HG03460 (cell line): ENCODE measurements at regions not wholly inside any gene's neighbourhood (a gene's known extent, or its start where the extent isn't known, plus 50 kb on each side); places are given as distances from the start of the nearest gene placed in this dataset.

Source experiments
- ATAC-seq: cut with Tn5 transposase; IDR thresholded peaks from one replicate; pipeline ENCODE4 v1.9.1; 2021; ENCODE audit not compliant: unreplicated experiment

DNA sequence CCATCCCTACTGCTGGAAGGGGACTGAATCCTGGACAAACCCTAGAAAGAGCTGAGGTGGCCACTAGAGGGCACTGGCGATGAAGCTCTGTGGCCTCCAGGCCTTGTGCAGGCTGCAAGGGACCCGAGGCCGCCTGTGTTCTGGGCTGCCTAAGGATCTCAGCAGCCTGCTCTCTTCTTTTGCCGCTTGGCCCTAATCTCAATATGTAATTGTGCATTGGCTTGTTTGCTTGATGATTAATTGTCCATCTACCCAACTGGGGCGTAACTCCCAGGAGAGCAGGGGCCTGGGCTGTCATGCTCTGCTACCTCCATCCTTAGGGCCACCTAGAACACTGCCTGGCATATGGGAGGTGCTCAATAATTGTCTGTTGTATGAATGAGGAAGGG, 73.8 kb downstream of the SYNE3 start:
- ATAC-seq, result peak; percentile 86

DNA sequence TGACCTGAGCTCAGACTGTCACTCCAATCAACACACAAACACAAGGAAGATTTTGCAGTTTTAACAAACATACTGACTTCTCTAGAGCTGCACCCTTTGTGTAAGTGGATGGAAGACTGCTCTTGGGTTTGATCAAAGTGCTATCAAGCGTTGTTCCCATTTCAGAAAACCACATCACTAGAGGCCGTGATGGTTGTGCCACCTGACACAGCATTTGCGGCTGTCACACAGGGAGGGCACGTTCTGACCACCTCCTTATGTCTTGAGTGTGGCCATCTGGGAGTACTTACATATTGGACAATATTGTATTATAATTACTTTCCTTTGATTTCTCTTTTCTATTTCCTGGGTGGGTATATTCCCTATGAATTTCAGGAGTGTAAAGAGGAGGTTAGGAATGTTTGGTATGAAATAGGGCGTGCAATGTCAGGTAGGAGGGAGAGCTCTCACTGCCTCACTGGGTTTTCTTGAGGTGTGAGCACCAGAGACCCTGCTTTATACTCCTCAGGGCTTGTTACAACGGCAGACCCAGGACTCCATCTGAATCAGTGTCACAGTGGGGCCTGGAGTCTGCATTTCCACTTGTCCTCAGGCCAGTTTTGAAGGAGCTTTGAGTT, 74.3 kb downstream of the SYNE3 start:
- ATAC-seq, result no peak

DNA sequence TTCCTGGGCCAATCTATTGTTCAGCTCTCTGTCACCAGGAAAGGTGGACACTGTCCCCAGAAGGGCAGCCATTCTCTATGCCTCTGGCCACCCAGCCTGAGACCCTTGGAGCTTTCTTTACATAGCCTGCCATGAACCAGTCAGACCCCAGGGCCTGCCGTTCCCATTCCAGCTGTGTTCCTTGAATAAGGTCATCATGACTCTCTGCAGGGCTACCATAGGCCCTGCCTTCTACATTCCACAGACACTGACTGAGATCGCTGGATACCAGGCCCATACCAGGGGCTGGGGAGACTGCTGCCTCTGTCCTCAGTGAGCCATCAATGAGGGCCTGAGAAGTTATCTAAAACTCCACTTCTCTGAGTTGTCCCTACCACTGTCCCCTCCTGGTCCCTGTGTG, 75.5 kb downstream of the SYNE3 start:
- no peak for ATAC-seq

DNA sequence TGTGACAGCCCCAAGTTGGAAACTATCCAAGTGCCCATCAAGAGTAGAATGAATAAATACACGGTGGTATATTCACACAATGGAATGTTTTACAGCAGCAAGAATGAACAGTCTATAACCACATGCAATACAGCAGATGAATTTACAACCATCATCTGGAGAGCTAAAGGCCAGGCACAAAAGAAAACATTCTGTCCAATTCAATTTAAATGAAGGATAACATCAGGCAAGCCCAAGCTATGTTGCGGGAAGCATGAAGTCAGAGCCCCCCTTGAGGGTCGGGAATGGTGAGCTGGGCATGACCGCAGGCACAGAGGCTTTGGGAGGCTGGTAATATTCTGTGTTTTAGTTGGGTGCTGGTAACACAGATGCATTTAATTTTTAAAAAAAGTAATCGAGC, 76.0 kb downstream of the SYNE3 start:
- ATAC-seq, result no peak

DNA sequence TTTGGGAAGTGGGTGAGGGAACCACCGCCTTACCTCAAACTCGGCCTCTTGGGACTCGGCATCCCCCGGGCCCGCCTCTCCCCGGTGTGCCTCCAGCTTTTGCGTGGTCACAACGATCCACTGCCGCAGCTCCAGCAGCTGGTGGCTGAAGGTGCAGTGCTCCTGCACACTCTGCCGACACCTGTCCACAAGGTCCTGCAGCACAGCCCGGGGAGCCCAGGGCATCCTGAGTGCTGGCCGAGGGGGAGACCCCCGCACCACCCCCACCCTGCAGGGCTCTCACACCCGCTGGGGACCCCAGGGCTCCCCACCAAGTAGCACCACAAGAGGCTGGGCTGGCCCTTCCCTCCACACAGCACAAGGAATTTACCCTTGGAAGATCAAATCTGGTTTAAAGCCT, 76.6 kb downstream of the SYNE3 start:
- no peak for ATAC-seq

DNA sequence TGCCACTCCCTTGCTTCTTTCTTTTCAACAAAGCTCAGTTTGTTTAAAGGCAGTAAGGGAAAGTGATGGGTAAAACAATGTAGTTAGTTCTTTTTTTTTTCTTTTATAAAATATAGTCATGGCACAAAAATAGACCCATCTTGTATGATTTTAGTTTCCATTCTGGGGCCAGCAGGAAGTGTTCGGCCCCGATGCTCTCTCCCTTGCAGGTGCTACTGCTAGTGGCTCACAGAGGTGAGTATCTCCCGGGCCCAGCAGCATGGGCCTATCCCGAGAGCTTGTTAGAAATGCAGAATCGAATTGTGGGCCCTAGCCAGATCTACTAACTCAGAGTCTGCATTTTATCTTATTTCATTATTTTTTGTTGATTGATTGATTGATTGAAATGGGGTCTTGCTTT, 78.7 kb downstream of the SYNE3 start:
- no peak for ATAC-seq

DNA sequence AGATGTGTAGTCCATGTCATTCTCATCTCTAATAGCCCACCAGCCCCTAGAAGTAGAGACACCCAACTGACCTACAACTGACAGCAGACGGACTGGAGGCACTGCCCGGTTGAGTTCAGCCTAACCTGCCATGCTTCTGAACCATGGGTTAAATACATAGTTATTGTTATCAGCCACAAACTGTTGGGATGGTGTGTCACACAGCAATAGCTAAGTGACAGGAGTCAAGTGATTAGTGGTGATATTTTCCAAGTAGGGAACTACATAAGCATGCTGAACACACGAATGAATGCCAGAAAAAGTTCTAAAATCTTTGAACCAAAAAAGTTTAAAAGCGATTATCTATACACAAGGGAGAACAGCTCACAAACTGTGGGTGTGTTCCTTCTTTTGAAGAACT, 80.1 kb downstream of the SYNE3 start:
- no peak for ATAC-seq

DNA sequence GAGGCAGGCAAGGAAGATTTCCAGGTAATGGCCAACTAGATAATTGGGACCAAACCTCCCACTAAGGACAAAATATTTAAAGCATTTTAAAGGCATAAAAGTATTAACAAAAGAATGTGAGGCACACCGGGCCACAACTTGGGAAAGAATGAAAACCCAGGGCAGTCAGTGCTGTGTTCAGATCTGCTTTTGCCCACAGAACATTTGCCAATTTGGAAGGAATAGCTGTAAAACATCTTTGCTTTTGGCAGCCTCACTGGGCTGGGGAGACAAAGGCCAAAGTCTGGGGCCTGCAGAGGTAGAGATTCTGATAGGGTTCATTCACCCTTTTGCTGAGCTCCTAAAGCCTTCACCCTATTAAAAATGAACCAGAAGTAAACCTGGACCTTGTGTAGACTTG, 82.3 kb downstream of the SYNE3 start:
- no peak for ATAC-seq

DNA sequence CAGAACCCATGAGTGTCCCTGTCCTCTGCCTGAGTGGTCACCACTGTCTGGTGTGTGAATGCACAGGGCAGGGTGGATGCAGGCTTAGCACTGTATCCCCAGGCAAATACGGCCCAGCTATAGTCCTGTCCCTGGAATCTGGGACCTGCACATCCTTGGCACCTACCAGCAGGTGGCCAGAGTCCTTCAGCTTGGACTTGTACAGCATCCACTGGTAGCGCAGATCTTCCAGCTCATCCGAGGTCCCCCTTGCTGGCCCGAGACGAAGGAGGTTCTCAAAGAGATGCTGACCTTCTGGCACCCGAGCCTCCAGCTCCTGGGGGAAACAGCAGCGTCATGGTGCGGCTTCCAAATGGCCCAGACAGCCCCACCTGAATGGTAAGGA, 83.4 kb downstream of the SYNE3 start:
- ATAC-seq, result no peak

DNA sequence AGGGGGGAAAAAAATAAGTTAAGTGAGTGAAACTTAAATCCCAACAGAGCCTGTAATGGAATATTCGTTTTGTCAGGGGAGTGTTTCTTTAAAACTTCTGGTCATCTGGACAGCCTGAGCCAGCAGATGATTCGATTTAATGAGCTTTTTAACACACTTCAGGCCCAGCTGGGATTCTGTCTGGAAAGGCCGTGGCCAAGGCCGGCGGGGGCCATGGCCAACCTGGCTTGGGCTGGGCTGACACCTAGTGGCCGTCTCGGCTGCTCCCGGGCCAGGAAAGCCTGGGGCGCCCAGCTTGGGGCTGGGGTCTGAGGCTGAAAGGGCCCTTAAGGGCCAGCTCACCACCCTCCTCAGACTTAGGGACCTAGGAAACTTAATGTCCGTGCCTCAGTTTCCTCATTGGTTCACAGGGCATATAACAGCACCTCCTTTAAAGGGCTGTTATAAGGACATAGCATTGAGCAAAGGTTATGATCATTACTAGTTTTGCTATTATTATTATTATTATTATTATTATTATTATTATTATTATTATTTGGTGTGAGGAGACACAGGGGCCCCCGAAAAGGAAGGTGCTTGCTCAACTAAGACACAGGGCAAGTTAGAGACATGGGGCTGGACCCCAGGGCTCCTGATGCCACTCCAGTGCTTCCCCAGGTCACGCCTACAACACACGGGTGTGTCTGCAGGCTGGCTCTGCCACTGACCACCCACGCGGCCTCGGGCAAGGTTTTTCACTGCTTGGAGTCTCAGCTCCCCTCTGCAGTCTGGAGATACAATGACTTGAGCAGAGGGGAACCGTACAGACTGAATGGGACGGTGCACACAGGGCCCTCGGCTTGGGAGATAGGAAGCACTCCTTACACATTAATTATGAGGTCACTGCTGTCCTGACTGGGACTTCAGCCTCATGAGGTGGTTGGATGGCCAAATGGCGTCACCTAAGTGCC, 84.0 kb downstream of the SYNE3 start:
- ATAC-seq, result no peak

DNA sequence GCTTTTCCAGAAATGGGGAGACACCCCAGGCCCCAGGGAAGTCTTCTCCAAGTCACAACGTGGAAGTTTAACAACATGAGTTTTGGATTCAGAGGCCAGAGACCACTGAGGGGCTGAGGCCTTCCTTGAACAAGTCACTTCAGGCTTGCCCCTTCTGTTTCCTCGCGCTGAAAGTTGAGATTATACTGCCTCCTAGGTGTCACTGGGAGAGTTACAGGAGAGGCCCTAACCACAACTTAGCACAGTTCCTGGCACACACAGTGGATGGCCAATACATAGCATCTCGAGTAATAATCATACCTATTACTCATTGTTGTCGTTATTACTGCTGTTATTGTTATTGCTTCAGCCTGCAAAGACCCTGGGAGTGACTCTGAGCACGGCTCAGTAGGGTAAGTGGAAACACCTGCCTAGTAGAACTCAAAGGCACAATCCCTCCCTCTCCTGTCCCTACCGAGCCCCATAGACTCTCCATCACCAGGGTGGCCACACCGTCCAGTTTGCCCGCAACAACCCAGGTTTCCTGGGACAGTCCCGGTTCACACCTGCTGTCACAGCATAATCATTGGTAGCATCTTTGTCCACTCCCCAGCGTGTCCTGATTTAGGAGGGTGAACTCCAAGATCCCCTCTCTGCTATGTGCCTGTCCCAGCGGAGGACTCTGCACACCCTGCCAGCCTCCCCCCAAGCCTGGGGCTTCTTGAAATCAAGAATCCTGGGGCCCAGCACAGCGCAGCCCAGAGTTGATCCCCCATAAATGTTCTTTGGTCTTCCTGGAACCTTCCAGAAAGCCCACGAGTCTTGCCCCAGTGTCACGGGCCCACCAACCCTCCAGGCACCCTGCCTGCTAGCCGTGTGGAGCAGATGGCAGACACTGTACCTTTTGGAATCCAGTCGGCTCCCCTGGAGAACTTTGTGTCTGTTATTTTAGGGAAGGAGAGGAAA, 85.0 kb downstream of the SYNE3 start:
- no peak for ATAC-seq

DNA sequence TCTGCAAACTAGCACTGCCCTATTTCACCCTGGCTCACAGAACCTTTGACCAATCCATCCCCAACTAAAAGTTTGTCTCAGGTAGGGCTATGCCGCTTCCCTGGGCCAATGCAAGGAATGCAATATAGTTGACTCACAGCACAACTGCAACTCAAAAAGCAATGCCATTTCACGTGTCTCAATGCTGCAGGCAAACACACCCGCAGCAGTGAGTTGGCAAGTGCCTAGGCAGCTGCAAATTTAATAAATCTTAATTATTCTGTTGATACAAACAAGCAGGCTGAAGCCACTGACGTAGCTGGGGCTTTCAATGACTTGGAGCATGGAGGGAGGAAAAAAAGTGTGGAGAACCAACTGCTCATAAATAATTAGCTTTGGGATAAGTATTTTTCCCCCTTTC, 87.9 kb downstream of the SYNE3 start:
- no peak for ATAC-seq

DNA sequence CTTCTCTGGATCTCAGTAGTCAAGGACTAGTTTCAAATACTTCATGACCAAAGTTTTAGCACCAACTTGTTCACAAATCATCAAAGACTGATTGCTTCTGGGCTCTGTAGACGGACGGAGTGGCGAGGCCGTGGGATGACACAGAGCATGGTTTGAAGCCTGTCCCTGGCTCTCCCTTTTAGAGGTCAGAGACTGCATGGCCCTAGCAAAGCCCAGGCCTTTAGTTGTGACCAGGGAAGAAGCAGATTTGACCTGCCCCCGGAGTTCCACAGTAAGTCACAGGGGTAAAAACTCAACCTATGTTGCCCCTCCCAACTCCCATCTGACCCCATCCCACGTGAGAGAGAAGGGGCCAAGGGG, 90.4 kb downstream of the SYNE3 start:
- ATAC-seq, result no peak

DNA sequence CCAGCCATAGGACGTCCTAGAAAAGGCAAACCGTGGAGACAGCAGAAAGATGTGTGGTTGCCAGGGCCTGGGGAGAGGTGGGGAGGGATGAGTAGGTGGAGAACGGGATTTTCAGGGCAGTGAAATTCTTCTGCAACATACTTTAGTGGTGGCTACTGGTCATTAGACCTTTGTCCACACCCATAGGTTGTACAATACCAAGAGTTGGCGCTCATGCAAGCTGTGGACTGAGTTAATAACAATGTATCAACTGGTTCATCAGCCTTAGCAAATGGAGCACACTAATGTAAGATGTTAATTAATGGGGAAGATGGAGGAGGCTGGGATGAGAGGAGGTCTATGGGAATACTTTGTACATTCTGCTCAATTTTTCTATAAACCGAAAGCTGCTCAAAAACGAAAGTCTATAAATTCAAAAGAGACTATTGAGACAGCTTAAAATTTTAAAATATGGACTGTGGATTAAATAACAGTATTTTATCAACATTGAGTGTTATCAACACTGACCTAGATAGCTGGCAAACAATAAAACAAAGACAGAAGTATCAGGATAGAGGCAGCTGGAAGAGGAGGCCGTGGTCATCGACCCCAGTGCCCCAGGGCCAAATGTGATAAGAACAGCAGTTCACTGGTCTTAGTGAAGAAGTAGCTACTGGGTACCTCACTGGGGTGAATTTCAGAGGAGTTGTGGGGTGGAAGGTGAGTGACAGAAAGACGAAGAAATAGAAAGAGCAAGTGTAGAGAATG, 90.9 kb downstream of the SYNE3 start:
- no peak for ATAC-seq

DNA sequence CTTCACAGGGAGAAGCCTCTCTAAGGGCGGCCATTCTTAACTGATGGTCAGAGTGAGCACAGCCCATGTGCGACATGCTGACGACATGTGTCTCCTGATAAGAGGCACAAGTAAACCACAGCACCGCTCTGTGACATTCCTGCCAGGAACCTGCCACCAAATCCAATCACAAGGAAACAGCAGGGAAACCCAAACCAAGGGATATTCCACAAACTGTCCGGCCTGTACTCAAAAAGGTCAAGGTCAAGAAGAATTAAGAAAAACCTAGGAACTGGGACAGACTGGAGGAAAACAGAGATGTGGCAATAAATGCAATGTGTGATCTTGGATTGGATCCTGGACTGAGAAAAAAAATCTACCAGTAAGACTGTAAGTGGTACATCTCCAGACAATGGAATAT, 91.9 kb downstream of the SYNE3 start:
- no peak for ATAC-seq

DNA sequence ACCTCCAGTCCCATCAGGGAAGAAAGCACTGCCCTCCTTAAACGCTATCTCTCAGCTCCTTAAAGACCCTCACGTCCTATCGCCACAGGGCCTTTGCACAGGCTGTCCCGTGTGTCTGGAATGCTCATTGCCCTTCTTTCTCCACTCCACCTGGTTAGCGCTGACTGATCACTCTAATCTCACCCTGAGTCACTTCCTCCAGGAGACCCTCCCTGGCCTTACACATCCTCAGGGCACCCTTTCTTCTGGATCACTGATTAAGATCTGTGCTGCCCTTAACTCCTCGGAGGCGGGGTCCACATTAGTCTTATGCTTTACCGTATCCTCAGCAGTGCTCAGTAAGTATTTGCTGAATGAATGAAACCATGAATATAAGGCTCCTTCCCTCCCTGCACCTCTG, 94.7 kb downstream of the SYNE3 start:
- ATAC-seq, result no peak

DNA sequence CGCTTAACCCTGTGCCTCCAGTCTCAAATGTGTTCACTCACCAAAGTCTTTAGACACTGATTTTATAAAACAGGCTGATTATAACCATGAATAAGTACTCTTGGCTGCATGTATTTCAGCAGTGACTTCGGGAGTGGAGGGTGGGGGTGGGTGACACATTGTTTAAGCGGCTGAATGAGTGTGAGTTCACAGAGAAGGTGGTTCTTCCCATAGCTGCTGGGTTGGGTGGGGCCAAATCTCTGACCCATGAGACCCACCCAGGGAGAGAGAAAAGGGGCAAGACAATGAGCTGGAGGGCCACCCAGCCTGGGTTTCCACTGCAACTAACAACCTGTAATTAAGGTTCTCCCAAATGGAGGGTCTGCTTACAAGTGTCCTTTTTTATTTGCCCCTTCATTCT, 96.4 kb downstream of the SYNE3 start:
- no peak for ATAC-seq

DNA sequence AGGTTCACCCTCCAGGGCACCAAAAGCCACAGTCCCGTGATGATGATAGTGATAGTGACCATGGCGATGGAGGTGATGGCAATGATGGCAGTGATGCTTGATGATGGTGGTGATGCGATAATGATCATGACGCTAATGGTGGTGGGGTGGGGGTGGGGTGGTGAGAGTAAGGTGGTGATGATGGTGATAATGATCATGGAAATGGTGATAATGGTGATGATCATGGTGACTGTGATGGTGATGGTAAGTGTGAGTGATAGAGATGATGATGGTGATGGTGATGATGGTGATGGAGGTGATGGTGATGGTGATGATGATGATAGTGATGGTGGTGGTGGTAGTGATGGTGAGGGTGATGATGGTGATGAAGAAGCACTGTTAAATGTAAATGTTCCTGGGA, 96.9 kb downstream of the SYNE3 start:
- ATAC-seq, result no peak

DNA sequence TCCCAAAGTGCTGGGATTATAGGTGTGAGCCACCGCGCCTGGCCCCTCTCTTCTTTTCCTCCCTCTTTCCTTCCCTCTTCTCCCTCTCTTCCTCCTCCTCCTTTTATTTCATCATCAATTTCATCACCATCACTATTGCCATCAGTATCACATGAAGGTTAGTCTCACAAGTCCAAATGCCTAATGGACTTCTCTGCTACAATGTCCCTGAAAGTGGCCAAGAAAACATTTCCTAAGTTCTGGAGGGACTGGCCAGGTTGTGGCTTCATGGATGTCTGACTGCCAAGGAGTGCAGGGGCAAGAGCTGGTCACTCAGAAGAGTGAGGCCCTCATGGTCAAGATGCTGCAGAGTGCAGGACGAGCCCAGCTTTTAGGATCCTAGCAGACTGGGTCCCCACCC, 97.6 kb downstream of the SYNE3 start:
- no peak for ATAC-seq

DNA sequence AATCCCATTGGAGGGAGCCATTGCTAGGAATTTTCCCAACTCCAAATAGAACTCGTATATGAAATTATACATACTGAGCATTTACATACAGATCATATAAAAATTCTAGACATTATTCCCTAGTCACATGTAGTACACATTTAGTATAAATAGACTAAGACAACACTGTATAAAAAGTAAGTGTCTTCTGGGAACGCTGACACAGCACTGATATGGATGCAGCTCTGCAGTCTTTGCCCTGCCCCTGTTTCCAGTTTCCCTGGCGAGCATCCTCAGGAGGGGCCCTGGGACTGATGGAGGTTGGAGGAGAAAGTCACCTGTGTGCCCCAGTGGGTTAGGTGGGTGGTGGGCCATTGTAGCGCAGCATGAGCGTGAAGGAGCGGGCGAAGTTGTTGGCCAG, 97.8 kb upstream of the CLMN start:
- ATAC-seq, result no peak

DNA sequence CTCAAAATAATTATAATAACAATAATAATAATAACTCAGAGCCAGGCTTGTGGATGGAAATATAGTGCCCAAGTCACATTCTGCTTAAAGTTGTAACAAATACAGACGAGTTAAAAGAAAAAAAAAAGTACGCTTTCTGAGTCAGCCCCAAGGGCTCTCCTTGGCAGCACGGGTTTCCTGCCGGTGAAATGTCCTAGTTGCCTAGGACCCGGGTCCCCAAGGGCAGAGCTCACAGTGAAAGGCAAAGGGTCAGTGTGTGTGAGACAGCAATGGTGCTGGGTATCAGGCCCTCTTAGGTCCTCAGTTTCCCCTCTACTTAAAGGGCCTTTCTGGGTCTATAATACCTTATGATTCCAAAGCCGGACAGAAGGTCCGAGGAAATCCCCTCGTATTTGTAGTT, 96.3 kb upstream of the CLMN start:
- no peak for ATAC-seq
